HCT116 (cell line): ENCODE measurements at regions not wholly inside any gene's neighbourhood (a gene's known extent, or its start where the extent isn't known, plus 50 kb on each side); places are given as distances from the start of the nearest gene placed in this dataset.

Source experiments
- ATAC-seq: fragments of 200-7000 bp; cut with Tn5 transposase; 2 replicates; pipeline ENCODE4 v1.9.1; 2020; ENCODE audit warnings: mild to moderate bottlenecking, moderate library complexity
- BruUV-seq: library from RNA; stranded (reverse); fragments of 400-500 nt; replicated peaks from 2 replicates; lab custom pipeline; 2021; lab: Mats Ljungman, UMichigan
- CTCF ChIA-PET: fragments of 300-600 bp; sonication (Branson Sonifier 250); formaldehyde crosslinking; loops from one replicate; lab custom pipeline; 2021; ENCODE audit warnings: antibody characterized with exemption; lab: Charles Lee
- POLR2A ChIA-PET: fragments of 300-600, 350-600 bp; sonication (Branson Sonifier 250); formaldehyde crosslinking; loops from one replicate; lab custom pipeline; 2021; ENCODE audit warnings: antibody characterized with exemption; lab: Charles Lee
- RAD21 ChIA-PET, 2 experiments: fragments of 300-600 bp; sonication (Branson Sonifier 250); formaldehyde crosslinking; loops; one replicate each; lab custom pipeline; 2023; ENCODE audit warnings: low total read pairs in 2 of 2; ENCODE audit not compliant: uncharacterized antibody in 2 of 2, unreplicated experiment in 2 of 2, low non-redundant PET in 1 of 2; lab: Charles Lee
- DNase-seq: peaks from one replicate; pipeline ENCODE4 v3.0.0-alpha.2; 2010; ENCODE audit warnings: low read depth, low spot score
- H2AFZ ChIP-seq: fragments of 200-600 bp; shearing (Covaris generic), sonication (generic); 2 replicates; pipeline ENCODE4 v1.6.1; 2017; ENCODE audit warnings: low read depth, mixed run types, mixed read lengths, antibody characterized with exemption, low read length; ENCODE audit not compliant: poor library complexity, severe bottlenecking
- H3K27ac ChIP-seq: 2 replicates; pipeline ENCODE4 v1.5.1; 2012; ENCODE audit warnings: low read depth, low read length
- H3K27me3 ChIP-seq: fragments of 200-600 bp; sonication (generic); 2 replicates; pipeline ENCODE4 v1.6.1; 2016; ENCODE audit warnings: mixed run types, low read length, mixed read lengths; ENCODE audit not compliant: insufficient read depth
- H3K36me3 ChIP-seq, 2 experiments: fragments of 200-500 bp in 1 of 2; fragments of 200-600 bp in 1 of 2; sonication (Bioruptor generic) in 1 of 2; sonication (generic) in 1 of 2; 2 replicates each; pipeline versions ENCODE4 v1.5.1 to v1.6.1; 2014 to 2016; ENCODE audit warnings: low read length in 2 of 2, inconsistent platforms in 1 of 2, mixed read lengths in 1 of 2, mixed run types in 1 of 2; ENCODE audit not compliant: insufficient read depth in 2 of 2, control insufficient read depth in 1 of 2
- H3K4me1 ChIP-seq, 2 experiments: fragments of 200-600 bp in 1 of 2; sonication (generic) in 1 of 2; 2 replicates each; pipeline versions ENCODE4 v1.5.1 to v1.6.1; 2012 to 2017; ENCODE audit warnings: low read length in 2 of 2, inconsistent platforms in 1 of 2, mild to moderate bottlenecking in 1 of 2, mixed read lengths in 1 of 2, mixed run types in 1 of 2, moderate library complexity in 1 of 2; ENCODE audit not compliant: insufficient read depth in 2 of 2, control insufficient read depth in 1 of 2
- H3K4me2 ChIP-seq: fragments of 200-600 bp; sonication (generic); 2 replicates; pipeline ENCODE4 v1.6.1; 2017; ENCODE audit warnings: mixed run types, low read length, mixed read lengths
- H3K4me3 ChIP-seq, 2 experiments: fragments of 200-600 bp in 1 of 2; sonication (generic) in 1 of 2; replicated peaks in 1 of 2; 2 replicates each; pipeline ENCODE4 v1.5.1; 2011 to 2016; ENCODE audit warnings: low read length in 2 of 2, control low read depth in 1 of 2, low read depth in 1 of 2, mild to moderate bottlenecking in 1 of 2, mixed read lengths in 1 of 2, mixed run types in 1 of 2
- H3K79me2 ChIP-seq: fragments of 200-600 bp; sonication (generic); 2 replicates; pipeline ENCODE4 v1.6.1; 2017; ENCODE audit warnings: mild to moderate bottlenecking, mixed run types, low read length, moderate library complexity, mixed read lengths; ENCODE audit not compliant: insufficient read depth
- H3K9ac ChIP-seq: fragments of 200-600 bp; sonication (generic); 2 replicates; pipeline ENCODE4 v1.6.1; 2016; ENCODE audit warnings: low read length, mixed read lengths
- H3K9me2 ChIP-seq: fragments of 200-600 bp; sonication (generic), shearing (Covaris generic); 2 replicates; pipeline ENCODE4 v1.6.1; 2017; ENCODE audit warnings: mixed run types, mild to moderate bottlenecking, moderate library complexity; ENCODE audit not compliant: insufficient read depth
- H3K9me3 ChIP-seq, 2 experiments: fragments of 200-500 bp in 1 of 2; fragments of 200-600 bp in 1 of 2; sonication (Bioruptor generic) in 1 of 2; sonication (generic) in 1 of 2; 2 replicates each; pipeline ENCODE4 v1.6.1; 2014 to 2017; ENCODE audit warnings: low read length in 2 of 2, mixed read lengths in 2 of 2, inconsistent platforms in 1 of 2, low read depth in 1 of 2, mild to moderate bottlenecking in 1 of 2, mixed run types in 1 of 2, moderate library complexity in 1 of 2; ENCODE audit not compliant: control insufficient read depth in 1 of 2, insufficient read depth in 1 of 2
- H4K20me1 ChIP-seq: fragments of 200-600 bp; sonication (generic), shearing (Covaris generic); 2 replicates; pipeline ENCODE4 v1.6.1; 2017; ENCODE audit warnings: mixed run types, mild to moderate bottlenecking, moderate library complexity; ENCODE audit not compliant: insufficient read depth
- CEBPB ChIP-seq: IDR thresholded peaks from 2 replicates; pipeline ENCODE4 v1.6.1; 2012; ENCODE audit warnings: low read depth
- EGR1 ChIP-seq: IDR thresholded peaks from 2 replicates; pipeline ENCODE4 v1.6.1; 2012; ENCODE audit warnings: low read depth
- ELF1 ChIP-seq: IDR thresholded peaks from 2 replicates; pipeline ENCODE4 v1.6.1; 2012; ENCODE audit warnings: low read depth, borderline replicate concordance
- EZH2 ChIP-seq: fragments of 200-600 bp; sonication (generic); IDR thresholded peaks from 2 replicates; pipeline ENCODE4 v1.6.1; 2017; ENCODE audit warnings: antibody characterized with exemption, mixed run types
- REST ChIP-seq: IDR thresholded peaks from 2 replicates; pipeline ENCODE4 v1.6.1; 2012; ENCODE audit warnings: low read depth
- SIN3A ChIP-seq: IDR thresholded peaks from 2 replicates; pipeline ENCODE4 v1.6.1; 2012; ENCODE audit warnings: low read depth
- SP1 ChIP-seq: IDR thresholded peaks from 2 replicates; pipeline ENCODE4 v1.6.1; 2012; ENCODE audit warnings: low read depth
- SRF ChIP-seq: IDR thresholded peaks from 2 replicates; pipeline ENCODE4 v1.6.1; 2012; ENCODE audit warnings: low read depth
- TCF7L2 ChIP-seq: IDR thresholded peaks from 2 replicates; pipeline ENCODE4 v1.7.0; 2011; ENCODE audit warnings: borderline replicate concordance, inconsistent platforms; ENCODE audit not compliant: insufficient read depth, insufficient read length; ENCODE audit errors: extremely low read depth
- YY1 ChIP-seq: IDR thresholded peaks from 2 replicates; pipeline ENCODE4 v1.6.1; 2011; ENCODE audit warnings: low read length, low read depth, moderate library complexity, mild to moderate bottlenecking; ENCODE audit not compliant: insufficient replicate concordance; ENCODE audit errors: extremely low read depth
- ZFX ChIP-seq: fragments of 450-650 bp; IDR thresholded peaks from 2 replicates; pipeline ENCODE4 v1.6.1; 2017
- intact Hi-C: fragments of 100-400 bp; cut with micrococcal nuclease; formaldehyde crosslinking; loops from 2 replicates; pipeline ENCODE4 v1.10.0; 2022
- TF ChIP-seq, protein P1 (sequence below): IDR thresholded peaks from 2 replicates; pipeline ENCODE4 v1.6.1; 2011; ENCODE audit warnings: mild to moderate bottlenecking, low read length, moderate library complexity; ENCODE audit not compliant: insufficient replicate concordance; ENCODE audit errors: extremely low read depth
- TF ChIP-seq, protein P2 (sequence below): IDR thresholded peaks from 2 replicates; pipeline ENCODE4 v1.6.1; 2012

GRCh38 chr1:209305221-209305954, 278.1 kb upstream of the CAMK1G start:
- Histone ChIP-seq H3K9me3 (no peaks in the 10 kb centered on the region), H3K27me3 (peaks cover 67% of the 10 kb centered on the region), H3K9ac (no peak overlapping the region), H2AFZ (no peak overlapping the region), H3K4me1 (no peaks in the 10 kb centered on the region), H3K27ac (no peak overlapping the region), H3K4me3 (no peak overlapping the region), H3K36me3 (no peaks in the 10 kb centered on the region), H3K4me2 (no peak overlapping the region), H4K20me1 (no peaks in the 10 kb centered on the region), H3K79me2 (no peaks in the 10 kb centered on the region), H3K9me2 (no peaks in the 10 kb centered on the region)
- RAD21 ChIA-PET = no interaction called here
- ATAC-seq = no peak
- CTCF ChIA-PET = no interaction called here
- no peak for DNase-seq
- TF ChIP-seq TCF7L2 (no peak), SRF (no peak)
- intact Hi-C loops = no loop called here
- POLR2A ChIA-PET = no interaction called here
- BruUV-seq = no TSS peak

- Histone ChIP-seq H3K27ac (no peak overlapping the region), H3K27me3 (peaks cover 54% of the 10 kb centered on the region), H3K4me3 (no peak overlapping the region), H3K9me2 (no peaks in the 10 kb centered on the region)
- RAD21 ChIA-PET = no interaction called here
- TF ChIP-seq ELF1 (no peak), EGR1 (no peak), ZFX (no peak), YY1 (no peak), CEBPB (no peak), SP1 (no peak), EZH2 (no peak), TCF7L2 (no peak), SIN3A (no peak), REST (no peak)
- TF ChIP-seq, protein P1, sequence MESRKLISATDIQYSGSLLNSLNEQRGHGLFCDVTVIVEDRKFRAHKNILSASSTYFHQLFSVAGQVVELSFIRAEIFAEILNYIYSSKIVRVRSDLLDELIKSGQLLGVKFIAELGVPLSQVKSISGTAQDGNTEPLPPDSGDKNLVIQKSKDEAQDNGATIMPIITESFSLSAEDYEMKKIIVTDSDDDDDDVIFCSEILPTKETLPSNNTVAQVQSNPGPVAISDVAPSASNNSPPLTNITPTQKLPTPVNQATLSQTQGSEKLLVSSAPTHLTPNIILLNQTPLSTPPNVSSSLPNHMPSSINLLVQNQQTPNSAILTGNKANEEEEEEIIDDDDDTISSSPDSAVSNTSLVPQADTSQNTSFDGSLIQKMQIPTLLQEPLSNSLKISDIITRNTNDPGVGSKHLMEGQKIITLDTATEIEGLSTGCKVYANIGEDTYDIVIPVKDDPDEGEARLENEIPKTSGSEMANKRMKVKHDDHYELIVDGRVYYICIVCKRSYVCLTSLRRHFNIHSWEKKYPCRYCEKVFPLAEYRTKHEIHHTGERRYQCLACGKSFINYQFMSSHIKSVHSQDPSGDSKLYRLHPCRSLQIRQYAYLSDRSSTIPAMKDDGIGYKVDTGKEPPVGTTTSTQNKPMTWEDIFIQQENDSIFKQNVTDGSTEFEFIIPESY = no peak
- TF ChIP-seq, protein P2, sequence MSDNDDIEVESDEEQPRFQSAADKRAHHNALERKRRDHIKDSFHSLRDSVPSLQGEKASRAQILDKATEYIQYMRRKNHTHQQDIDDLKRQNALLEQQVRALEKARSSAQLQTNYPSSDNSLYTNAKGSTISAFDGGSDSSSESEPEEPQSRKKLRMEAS = no peak
- TF ChIP-seq, all 23 proteins: peak for 0
- H3K9ac ChIP-seq = no peak overlapping the region
- POLR2A ChIA-PET = no interaction called here
- H2AFZ ChIP-seq = no peak overlapping the region
- CTCF ChIA-PET = no interaction called here
- no peak for ATAC-seq
- no peak overlapping the region for H3K4me2 ChIP-seq
- intact Hi-C loops = no loop called here
- BruUV-seq = no TSS peak
- H3K9me3 ChIP-seq = no peaks in the 10 kb centered on the region
- H3K79me2 ChIP-seq = no peaks in the 10 kb centered on the region
- H4K20me1 ChIP-seq = no peaks in the 10 kb centered on the region
- no peaks in the 10 kb centered on the region for H3K36me3 ChIP-seq
- H3K4me1 ChIP-seq = no peaks in the 10 kb centered on the region
- DNase-seq = no peak
Observed at GRCh38 chr1:209307846-209308245, 275.7 kb upstream of the CAMK1G start.
